ENCODE measurements at regions not wholly inside any gene's neighbourhood (a gene's known extent, or its start where the extent isn't known, plus 50 kb on each side); places are given as distances from the start of the nearest gene placed in this dataset.

DNA sequence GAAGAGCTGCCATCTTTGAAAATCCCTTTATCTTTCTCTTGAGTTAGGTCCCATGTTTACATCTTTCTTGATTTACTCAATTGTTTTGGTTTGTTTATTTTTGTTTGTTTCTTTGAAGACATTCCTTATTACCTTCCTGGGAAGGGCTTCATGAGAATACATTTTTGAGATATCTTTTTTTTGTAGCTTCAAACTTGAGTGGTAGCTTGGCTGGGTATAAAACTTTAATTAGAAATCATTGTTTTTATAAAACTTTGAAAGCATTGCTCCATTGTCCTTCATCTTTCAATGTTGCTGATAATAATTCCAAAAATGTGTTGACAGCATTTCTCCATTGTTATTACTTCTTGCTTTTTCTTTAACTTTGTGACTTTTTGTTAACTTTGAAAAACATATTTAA lies 145.9 kb upstream of the RBMS1 start:
- no peak for ATAC-seq
- no peak for FAIRE-seq
- CTCF ChIA-PET = no interaction called here

DNA sequence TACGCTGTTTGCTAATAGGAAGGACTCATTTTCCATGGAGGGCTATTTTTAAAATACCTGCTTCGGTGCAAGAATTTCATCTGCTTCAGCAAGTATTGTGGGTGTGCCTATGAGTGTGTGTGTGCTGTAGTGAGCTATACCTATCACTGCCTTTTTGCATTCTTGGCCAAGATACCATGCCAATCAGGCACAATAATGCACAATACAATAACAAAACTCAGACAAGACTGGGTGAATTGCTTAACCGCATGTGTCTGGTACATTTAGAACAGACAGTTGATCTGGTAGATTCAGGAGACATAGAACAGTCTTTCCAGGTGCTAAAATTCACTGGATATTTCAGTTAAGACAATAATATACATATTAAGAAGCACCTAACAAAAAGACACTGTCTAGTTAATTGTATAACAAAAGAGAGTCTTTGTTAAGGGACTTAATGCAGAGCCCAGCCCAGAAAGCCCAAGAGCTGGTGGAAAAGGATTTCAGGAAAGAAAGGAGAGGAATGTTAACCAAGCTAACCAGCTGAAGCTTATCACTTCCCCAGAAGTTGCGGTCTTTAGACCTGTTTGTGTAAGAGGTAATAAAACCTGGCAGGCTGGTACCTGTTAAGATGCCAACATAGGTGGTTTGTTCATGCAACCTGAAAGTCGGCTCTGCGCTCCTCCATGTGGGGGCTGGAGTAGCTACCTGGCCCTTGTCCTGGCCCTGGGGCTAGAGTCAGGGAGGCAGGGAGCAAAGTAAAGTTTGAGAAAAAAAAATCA lies 153.3 kb upstream of the RBMS1 start:
- Histone ChIP-seq H3K4me3 (no peak overlapping the region), H3K9me3 (no peaks in the 10 kb centered on the region), H3K27ac (no peak overlapping the region), H3K4me2 (no peak overlapping the region), H3K4me1 (peaks cover 14% of the 10 kb centered on the region)
- TF ChIP-seq REST (IDR thresholded peaks at IDR 0.05) (no peak), GATA3 (IDR thresholded peaks at IDR 0.05; ENCODE audit: borderline replicate concordance) (no peak), USF2 (IDR thresholded peaks at IDR 0.05) (no peak), SREBF2 (IDR thresholded peaks at IDR 0.05) (no peak), EHMT2 (IDR thresholded peaks at IDR 0.05; ENCODE audit: low read depth) (no peak), TFCP2L1 (CRISPR knock-in tag; IDR thresholded peaks at IDR 0.05) (no peak), RARB (CRISPR knock-in tag; IDR thresholded peaks at IDR 0.05) (no peak), ZSCAN20 (CRISPR knock-in tag; IDR thresholded peaks at IDR 0.05) (no peak), MAFK (IDR thresholded peaks at IDR 0.05; ENCODE audit: partially characterized antibody) (no peak), ZNF302 (CRISPR knock-in tag; IDR thresholded peaks at IDR 0.05) (no peak), HDAC2 (IDR thresholded peaks at IDR 0.05) (no peak), HOXB13 (CRISPR knock-in tag; IDR thresholded peaks at IDR 0.05; ENCODE audit: low read depth) (no peak), NFE2L2 (conservative IDR thresholded peaks at IDR 0.05; ENCODE audit: low read length) (no peak), ELK1 (IDR thresholded peaks at IDR 0.05; ENCODE audit: low read depth, low read length) (no peak)
- TF ChIP-seq, protein P1, sequence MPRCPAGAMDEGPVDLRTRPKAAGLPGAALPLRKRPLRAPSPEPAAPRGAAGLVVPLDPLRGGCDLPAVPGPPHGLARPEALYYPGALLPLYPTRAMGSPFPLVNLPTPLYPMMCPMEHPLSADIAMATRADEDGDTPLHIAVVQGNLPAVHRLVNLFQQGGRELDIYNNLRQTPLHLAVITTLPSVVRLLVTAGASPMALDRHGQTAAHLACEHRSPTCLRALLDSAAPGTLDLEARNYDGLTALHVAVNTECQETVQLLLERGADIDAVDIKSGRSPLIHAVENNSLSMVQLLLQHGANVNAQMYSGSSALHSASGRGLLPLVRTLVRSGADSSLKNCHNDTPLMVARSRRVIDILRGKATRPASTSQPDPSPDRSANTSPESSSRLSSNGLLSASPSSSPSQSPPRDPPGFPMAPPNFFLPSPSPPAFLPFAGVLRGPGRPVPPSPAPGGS (IDR thresholded peaks at IDR 0.05) = no peak
- TF ChIP-seq, protein P2, sequence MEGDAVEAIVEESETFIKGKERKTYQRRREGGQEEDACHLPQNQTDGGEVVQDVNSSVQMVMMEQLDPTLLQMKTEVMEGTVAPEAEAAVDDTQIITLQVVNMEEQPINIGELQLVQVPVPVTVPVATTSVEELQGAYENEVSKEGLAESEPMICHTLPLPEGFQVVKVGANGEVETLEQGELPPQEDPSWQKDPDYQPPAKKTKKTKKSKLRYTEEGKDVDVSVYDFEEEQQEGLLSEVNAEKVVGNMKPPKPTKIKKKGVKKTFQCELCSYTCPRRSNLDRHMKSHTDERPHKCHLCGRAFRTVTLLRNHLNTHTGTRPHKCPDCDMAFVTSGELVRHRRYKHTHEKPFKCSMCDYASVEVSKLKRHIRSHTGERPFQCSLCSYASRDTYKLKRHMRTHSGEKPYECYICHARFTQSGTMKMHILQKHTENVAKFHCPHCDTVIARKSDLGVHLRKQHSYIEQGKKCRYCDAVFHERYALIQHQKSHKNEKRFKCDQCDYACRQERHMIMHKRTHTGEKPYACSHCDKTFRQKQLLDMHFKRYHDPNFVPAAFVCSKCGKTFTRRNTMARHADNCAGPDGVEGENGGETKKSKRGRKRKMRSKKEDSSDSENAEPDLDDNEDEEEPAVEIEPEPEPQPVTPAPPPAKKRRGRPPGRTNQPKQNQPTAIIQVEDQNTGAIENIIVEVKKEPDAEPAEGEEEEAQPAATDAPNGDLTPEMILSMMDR (IDR thresholded peaks at IDR 0.05) = no peak
- WGBS (ENCODE audit: missing lambda C conversion rate) = 81% methylated on average over 6 of the region's 6 CpGs
- ATAC-seq = no peak
- no peak for DNase-seq (ENCODE audit: low read depth in 1 of 2, low spot score in 1 of 2)
- ChIA-PET POLR2A (no interaction called here), CTCF (no interaction called here)
- no peak for FAIRE-seq

More for the DNA sequence above, 145.9 kb upstream of the RBMS1 start:
- Histone ChIP-seq H3K4me2 (no peak overlapping the region), H3K4me3 (no peak overlapping the region), H3K27ac (no peak overlapping the region), H3K4me1 (no peaks in the 10 kb centered on the region), H3K9me3 (peaks cover 23% of the 10 kb centered on the region; the same call in 2 of the 3 replicates)
- DNase-seq (ENCODE audit: low read depth in 1 of 2, low spot score in 1 of 2) = no peak
- POLR2A ChIA-PET = no interaction called here
- TF ChIP-seq SREBF2 (IDR thresholded peaks at IDR 0.05) (no peak), RNF2 (IDR thresholded peaks at IDR 0.05; ENCODE audit: borderline replicate concordance, low read depth) (no peak), KDM1A (IDR thresholded peaks at IDR 0.05; ENCODE audit: low read depth) (0 out of 2 replicates have a peak, but pooled peaks have one; percentile 13), FOSL2 (IDR thresholded peaks at IDR 0.05) (no peak), FOSL2 (CRISPR knock-in tag; IDR thresholded peaks at IDR 0.05) (no peak)
